C4-2B (cell line): ENCODE measurements at regions not wholly inside any gene's neighbourhood (a gene's known extent, or its start where the extent isn't known, plus 50 kb on each side); places are given as distances from the start of the nearest gene placed in this dataset.

Experiments
- H3K27ac ChIP-seq: fragments of 450-650 bp; 2 replicates; pipeline ENCODE4 v1.5.1; 2017
- ZFX ChIP-seq: fragments of 450-650 bp; IDR thresholded peaks from 2 replicates; pipeline ENCODE4 v1.6.1; 2017
- TF ChIP-seq, protein P1 (sequence below): fragments of 450-650 bp; conservative IDR thresholded peaks from 2 replicates; pipeline ENCODE4 v1.5.1; 2017; ENCODE audit warnings: mild to moderate bottlenecking

DNA sequence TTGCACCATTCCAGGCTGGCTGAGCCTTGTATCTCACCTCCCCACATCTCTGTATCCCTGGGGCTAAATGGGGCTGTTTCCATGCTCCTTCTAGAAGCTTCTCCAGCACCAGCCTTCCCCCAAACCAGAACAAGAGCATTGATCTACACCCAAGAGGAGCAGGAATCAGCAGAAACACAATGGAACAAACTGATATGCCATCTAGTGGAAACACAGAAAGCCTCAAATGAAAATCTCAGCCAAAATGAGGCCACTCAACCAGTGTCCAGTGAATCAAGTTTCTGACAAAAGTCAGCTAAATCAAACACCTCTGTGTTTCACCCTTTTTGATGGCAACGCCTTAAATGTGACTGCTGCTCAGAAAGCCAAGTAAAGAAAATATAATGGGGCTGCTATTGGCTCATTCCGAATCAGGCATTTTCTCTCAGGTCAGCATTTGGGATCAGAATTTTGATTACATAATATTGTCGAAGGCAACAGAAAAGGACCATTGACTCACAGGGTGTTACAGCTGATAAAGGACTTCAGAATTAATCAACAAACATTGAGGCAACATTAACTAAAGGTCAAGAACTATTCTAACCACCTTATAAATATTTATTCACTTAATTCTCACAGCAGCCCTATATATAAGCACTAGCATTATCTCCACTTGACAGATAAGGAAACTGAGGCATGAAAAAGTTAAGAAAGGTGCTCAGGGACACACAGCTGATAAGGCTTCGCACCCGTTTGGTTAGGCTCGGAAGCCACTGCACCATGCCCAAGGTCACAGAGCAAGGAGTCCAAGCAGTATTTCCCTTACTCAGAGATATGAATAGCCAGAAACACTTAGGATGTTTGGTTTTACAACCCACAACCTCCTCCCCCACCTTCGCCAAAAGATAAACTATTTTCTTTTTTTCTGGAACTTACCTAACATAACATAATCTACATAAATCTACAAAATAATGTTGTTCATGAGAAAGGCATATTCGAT is 85.8 kb upstream of the KCNJ15 start:
- TF ChIP-seq, protein P1, sequence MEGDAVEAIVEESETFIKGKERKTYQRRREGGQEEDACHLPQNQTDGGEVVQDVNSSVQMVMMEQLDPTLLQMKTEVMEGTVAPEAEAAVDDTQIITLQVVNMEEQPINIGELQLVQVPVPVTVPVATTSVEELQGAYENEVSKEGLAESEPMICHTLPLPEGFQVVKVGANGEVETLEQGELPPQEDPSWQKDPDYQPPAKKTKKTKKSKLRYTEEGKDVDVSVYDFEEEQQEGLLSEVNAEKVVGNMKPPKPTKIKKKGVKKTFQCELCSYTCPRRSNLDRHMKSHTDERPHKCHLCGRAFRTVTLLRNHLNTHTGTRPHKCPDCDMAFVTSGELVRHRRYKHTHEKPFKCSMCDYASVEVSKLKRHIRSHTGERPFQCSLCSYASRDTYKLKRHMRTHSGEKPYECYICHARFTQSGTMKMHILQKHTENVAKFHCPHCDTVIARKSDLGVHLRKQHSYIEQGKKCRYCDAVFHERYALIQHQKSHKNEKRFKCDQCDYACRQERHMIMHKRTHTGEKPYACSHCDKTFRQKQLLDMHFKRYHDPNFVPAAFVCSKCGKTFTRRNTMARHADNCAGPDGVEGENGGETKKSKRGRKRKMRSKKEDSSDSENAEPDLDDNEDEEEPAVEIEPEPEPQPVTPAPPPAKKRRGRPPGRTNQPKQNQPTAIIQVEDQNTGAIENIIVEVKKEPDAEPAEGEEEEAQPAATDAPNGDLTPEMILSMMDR = no peak; the same call in 1 of the 2 replicates
- no peak for TF ChIP-seq ZFX
- H3K27ac ChIP-seq = no peak overlapping the region

GRCh38 chr21:38171723-38172344 is 85.0 kb upstream of the KCNJ15 start:
- no peak overlapping the region for H3K27ac ChIP-seq
- TF ChIP-seq, protein P1 = no peak; the same call in 1 of the 2 replicates
- no peak for TF ChIP-seq ZFX

GRCh38 chr21:38173276-38174035 is 83.3 kb upstream of the KCNJ15 start:
- TF ChIP-seq, protein P1 = no peak
- TF ChIP-seq ZFX = no peak
- H3K27ac ChIP-seq = no peak overlapping the region

GRCh38 chr21:38175306-38175705 is 81.5 kb upstream of the KCNJ15 start:
- TF ChIP-seq, protein P1 = no peak
- TF ChIP-seq ZFX = no peak
- H3K27ac ChIP-seq = no peak overlapping the region

- TF ChIP-seq ZFX = no peak
- TF ChIP-seq, protein P1 = no peak
- H3K27ac ChIP-seq = no peak overlapping the region
Observed at GRCh38 chr21:38177919-38178652, 78.7 kb upstream of the KCNJ15 start.

DNA sequence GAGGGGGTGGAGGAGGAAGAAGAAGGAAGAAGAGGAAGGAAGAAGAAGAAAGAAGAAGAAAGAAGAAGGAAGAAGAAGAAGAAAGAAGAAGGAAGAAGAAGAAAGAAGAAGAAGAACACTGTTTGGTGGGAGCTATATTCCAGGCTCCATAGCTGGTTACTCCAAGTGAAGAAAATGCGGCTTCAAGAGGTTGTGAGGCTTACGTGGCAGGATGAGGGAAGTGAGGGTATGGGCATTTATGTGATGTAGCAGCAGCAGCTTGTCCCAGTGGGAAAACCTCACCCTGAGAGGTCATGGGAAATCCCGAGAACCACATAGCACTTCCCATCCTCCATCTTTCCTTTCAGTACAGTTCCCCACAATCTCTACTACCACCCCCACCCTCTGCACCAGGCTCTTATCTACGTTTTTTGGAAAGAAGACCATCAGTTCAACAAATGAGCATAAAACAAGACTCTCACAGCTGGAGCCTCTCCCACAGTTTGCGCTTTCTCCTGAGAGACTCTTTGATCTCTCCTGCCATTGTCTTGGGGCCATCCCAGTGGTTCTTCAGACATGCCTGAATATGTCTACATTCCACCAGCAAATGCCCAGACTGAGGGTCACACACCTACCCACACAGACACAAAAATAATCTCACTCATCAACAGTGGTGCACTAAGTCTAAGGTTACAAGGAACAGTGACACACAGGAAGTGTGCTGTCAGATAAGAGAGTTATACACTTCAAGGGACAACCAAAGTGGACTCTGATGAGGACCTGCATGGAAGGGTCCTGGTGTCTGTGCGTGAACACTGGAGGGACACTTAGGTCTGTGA is 77.9 kb upstream of the KCNJ15 start:
- no peak overlapping the region for H3K27ac ChIP-seq
- TF ChIP-seq ZFX = no peak
- TF ChIP-seq, protein P1 = no peak
